ENCODE measurements at regions not wholly inside any gene's neighbourhood (a gene's known extent, or its start where the extent isn't known, plus 50 kb on each side); places are given as distances from the start of the nearest gene placed in this dataset.
A peak's percentile ranks its signal among the peaks of the same experiment; 100 is the strongest.

GRCh38 chr12:126160912-126161311, 1095.7 kb downstream of the AACS start:
- no peak for DNase-seq

GRCh38 chr12:126163984-126164383, 1098.7 kb downstream of the AACS start:
- DNase-seq = no peak

- no peak for DNase-seq
Observed at GRCh38 chr12:126171937-126172559, 1106.8 kb downstream of the AACS start.

- no peak for DNase-seq
Observed at GRCh38 chr12:126182619-126183236, 1117.5 kb downstream of the AACS start.

- DNase-seq = no peak
Observed at GRCh38 chr12:126185025-126185424, 1119.8 kb downstream of the AACS start.

- no peak for DNase-seq
Observed at GRCh38 chr12:126189856-126190255, 1124.6 kb downstream of the AACS start.

- peak in 4 of 56 donors; percentile 2 to 8 (median 6) for DNase-seq
Observed at GRCh38 chr12:126191031-126191891, 1126.0 kb downstream of the AACS start.

- DNase-seq = no peak
Observed at GRCh38 chr12:126191949-126192348, 1126.7 kb downstream of the AACS start.

- DNase-seq = no peak
Observed at GRCh38 chr12:126193190-126193589, 1128.0 kb downstream of the AACS start.

- no peak for DNase-seq
Observed at GRCh38 chr12:126196263-126196662, 1131.0 kb downstream of the AACS start.

GRCh38 chr12:126198516-126198915, 1133.3 kb downstream of the AACS start:
- DNase-seq = no peak

- no peak for DNase-seq
Observed at GRCh38 chr12:126198966-126199692, 1133.9 kb downstream of the AACS start.

GRCh38 chr12:126201981-126202537, 1136.8 kb downstream of the AACS start:
- DNase-seq = no peak

GRCh38 chr12:126204326-126204725, 1139.1 kb downstream of the AACS start:
- no peak for DNase-seq

GRCh38 chr12:126210026-126210425, 1144.8 kb downstream of the AACS start:
- DNase-seq = no peak

GRCh38 chr12:126210448-126210847, 1145.2 kb downstream of the AACS start:
- no peak for DNase-seq

GRCh38 chr12:126212824-126213223, 1147.6 kb downstream of the AACS start:
- no peak for DNase-seq

- DNase-seq = no peak
Observed at GRCh38 chr12:126218697-126219096, 1153.5 kb downstream of the AACS start.

- no peak for DNase-seq
Observed at GRCh38 chr12:126219139-126219538, 1153.9 kb downstream of the AACS start.

GRCh38 chr12:126219654-126220279, 1154.5 kb downstream of the AACS start:
- no peak for DNase-seq

GRCh38 chr12:126224032-126224431, 1158.8 kb downstream of the AACS start:
- DNase-seq = no peak
